ENCODE measurements at regions not wholly inside any gene's neighbourhood (a gene's known extent, or its start where the extent isn't known, plus 50 kb on each side); places are given as distances from the start of the nearest gene placed in this dataset.

GRCh38 chr13:107843681-107844080 is 371.7 kb downstream of the LIG4 start:
- TF ChIP-seq, protein P1, sequence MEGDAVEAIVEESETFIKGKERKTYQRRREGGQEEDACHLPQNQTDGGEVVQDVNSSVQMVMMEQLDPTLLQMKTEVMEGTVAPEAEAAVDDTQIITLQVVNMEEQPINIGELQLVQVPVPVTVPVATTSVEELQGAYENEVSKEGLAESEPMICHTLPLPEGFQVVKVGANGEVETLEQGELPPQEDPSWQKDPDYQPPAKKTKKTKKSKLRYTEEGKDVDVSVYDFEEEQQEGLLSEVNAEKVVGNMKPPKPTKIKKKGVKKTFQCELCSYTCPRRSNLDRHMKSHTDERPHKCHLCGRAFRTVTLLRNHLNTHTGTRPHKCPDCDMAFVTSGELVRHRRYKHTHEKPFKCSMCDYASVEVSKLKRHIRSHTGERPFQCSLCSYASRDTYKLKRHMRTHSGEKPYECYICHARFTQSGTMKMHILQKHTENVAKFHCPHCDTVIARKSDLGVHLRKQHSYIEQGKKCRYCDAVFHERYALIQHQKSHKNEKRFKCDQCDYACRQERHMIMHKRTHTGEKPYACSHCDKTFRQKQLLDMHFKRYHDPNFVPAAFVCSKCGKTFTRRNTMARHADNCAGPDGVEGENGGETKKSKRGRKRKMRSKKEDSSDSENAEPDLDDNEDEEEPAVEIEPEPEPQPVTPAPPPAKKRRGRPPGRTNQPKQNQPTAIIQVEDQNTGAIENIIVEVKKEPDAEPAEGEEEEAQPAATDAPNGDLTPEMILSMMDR (IDR thresholded peaks at IDR 0.05; ENCODE audit: insufficient read depth, low read depth, low read length): no peak
- TF ChIP-seq EZH2 (IDR thresholded peaks at IDR 0.05; ENCODE audit: insufficient read depth, low read length): no peak

Data from astrocyte (in vitro differentiated cells and primary cell).